ENCODE measurements at regions not wholly inside any gene's neighbourhood (a gene's known extent, or its start where the extent isn't known, plus 50 kb on each side); places are given as distances from the start of the nearest gene placed in this dataset.

DNA sequence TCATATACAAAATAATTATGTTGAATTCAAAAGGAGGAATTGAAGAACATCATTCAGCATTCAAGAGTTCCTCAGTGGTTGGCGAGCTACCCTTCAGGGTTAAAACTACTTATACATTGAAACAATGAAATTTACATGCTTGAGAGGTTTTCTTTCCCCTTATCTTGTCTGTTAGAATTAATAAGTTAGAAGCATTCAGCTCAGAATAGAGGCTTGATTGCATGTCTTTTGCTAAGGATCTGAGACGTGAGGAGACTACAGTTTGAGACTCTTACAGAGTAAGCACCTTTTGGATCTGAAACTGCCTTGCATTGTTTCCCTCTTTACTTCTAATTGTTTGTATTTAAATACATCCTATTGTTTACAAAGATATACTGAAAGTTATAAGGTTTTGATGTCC lies 157.6 kb downstream of the NSUN3 start:
- no peaks in the 10 kb centered on the region for H3K9me3 ChIP-seq (ENCODE audit: low read depth, low read length, poor library complexity, severe bottlenecking)
- H3K4me1 ChIP-seq (ENCODE audit: insufficient read depth, low read length, poor library complexity, severe bottlenecking): peaks cover 5% of the 10 kb centered on the region
- intact Hi-C loops (cut with micrococcal nuclease; ENCODE audit: unreplicated experiment): no loop called here
- H3K4me3 ChIP-seq (ENCODE audit: low read depth, low read length, poor library complexity, severe bottlenecking): no peak overlapping the region
- CTCF ChIA-PET: no interaction called here
- POLR2A ChIA-PET (ENCODE audit: low non-redundant PET): no interaction called here
- no peak overlapping the region for H3K27ac ChIP-seq (ENCODE audit: low read depth, low read length, poor library complexity, severe bottlenecking)
- H3K27me3 ChIP-seq (replicated peaks; ENCODE audit: insufficient read depth, low read depth, low read length, poor library complexity): no peaks in the 10 kb centered on the region
- no peak for DNase-seq (ENCODE audit: low spot score)
- no peak for TF ChIP-seq EZH2 (IDR thresholded peaks at IDR 0.05; ENCODE audit: borderline replicate concordance, low read depth, low read length, poor library complexity, severe bottlenecking)
- TF ChIP-seq, protein P1, sequence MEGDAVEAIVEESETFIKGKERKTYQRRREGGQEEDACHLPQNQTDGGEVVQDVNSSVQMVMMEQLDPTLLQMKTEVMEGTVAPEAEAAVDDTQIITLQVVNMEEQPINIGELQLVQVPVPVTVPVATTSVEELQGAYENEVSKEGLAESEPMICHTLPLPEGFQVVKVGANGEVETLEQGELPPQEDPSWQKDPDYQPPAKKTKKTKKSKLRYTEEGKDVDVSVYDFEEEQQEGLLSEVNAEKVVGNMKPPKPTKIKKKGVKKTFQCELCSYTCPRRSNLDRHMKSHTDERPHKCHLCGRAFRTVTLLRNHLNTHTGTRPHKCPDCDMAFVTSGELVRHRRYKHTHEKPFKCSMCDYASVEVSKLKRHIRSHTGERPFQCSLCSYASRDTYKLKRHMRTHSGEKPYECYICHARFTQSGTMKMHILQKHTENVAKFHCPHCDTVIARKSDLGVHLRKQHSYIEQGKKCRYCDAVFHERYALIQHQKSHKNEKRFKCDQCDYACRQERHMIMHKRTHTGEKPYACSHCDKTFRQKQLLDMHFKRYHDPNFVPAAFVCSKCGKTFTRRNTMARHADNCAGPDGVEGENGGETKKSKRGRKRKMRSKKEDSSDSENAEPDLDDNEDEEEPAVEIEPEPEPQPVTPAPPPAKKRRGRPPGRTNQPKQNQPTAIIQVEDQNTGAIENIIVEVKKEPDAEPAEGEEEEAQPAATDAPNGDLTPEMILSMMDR (conservative IDR thresholded peaks at IDR 0.05; ENCODE audit: low read depth, low read length): no peak
- H3K36me3 ChIP-seq (ENCODE audit: insufficient read depth, low read length, poor library complexity, severe bottlenecking): no peaks in the 10 kb centered on the region
- no TSS peak for BruUV-seq (replicated peaks)

DNA sequence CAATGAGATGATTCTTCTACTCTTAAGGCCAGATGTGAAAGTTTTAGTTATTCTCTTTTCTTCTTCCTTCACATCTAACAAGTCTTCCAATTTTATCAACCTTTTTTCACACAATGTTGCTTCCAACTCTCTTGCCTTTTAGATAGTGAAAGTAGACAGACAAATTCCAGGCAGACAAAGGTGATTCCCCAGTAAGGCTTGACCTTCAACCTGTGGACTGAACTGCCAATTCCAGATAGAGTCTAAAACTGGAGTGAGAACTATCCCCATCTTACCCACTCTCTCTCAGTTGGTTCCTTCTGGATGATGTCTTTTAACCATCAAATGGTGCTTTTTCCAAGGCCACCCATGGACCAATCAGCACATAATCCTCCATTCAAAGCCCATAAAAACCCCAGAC lies 159.0 kb downstream of the NSUN3 start:
- H3K4me3 ChIP-seq (ENCODE audit: low read depth, low read length, poor library complexity, severe bottlenecking): no peak overlapping the region
- ChIA-PET CTCF (no interaction called here), POLR2A (ENCODE audit: low non-redundant PET) (no interaction called here)
- DNase-seq (ENCODE audit: low spot score): no peak
- TF ChIP-seq EZH2 (IDR thresholded peaks at IDR 0.05; ENCODE audit: borderline replicate concordance, low read depth, low read length, poor library complexity, severe bottlenecking): no peak
- TF ChIP-seq, protein P1 (conservative IDR thresholded peaks at IDR 0.05; ENCODE audit: low read depth, low read length): no peak
- no TSS peak for BruUV-seq (replicated peaks)
- H3K4me1 ChIP-seq (ENCODE audit: insufficient read depth, low read length, poor library complexity, severe bottlenecking): peaks cover 16% of the 10 kb centered on the region
- H3K27ac ChIP-seq (ENCODE audit: low read depth, low read length, poor library complexity, severe bottlenecking): no peak overlapping the region
- H3K36me3 ChIP-seq (ENCODE audit: insufficient read depth, low read length, poor library complexity, severe bottlenecking): no peaks in the 10 kb centered on the region
- no peaks in the 10 kb centered on the region for H3K9me3 ChIP-seq (ENCODE audit: low read depth, low read length, poor library complexity, severe bottlenecking)
- H3K27me3 ChIP-seq (replicated peaks; ENCODE audit: insufficient read depth, low read depth, low read length, poor library complexity): no peaks in the 10 kb centered on the region
- intact Hi-C loops (cut with micrococcal nuclease; ENCODE audit: unreplicated experiment): no loop called here

DNA sequence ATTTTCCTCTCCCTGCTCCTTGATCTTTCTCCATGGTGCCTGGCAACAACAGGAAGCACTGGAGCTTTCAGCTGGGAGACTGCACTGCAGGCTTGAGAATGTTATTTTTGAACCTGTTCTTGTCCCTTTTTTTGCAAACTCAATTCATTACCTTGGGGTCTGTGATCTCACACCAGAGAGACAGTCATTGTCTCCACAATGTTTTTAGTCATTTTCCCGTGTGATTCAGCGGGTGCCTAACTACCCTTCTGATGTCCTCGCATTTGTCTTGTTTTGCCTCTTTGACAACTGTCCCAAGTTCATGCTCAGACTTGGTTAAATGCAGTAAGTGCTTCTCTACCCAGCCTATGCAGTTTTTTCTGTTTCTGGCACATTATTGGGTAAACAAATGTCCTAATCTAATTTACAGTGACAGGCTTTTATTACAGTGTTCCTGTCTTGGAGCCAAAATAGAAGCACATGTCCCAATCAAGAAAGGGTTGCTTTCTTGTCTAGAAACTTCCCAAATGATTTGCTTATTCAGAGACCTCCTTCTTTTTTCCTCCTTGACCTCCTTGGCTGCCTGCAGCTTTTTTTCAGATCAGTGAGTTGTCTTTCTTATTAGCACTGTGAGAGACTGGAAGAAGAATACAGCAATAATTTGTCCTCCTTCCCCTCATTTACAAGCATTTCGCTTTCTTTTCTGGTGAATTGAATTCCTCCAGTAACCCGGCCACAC lies 162.4 kb downstream of the NSUN3 start:
- CTCF ChIA-PET: no interaction called here
- H3K27ac ChIP-seq (ENCODE audit: low read depth, low read length, poor library complexity, severe bottlenecking): no peak overlapping the region

More for the DNA sequence above, 162.4 kb downstream of the NSUN3 start:
- intact Hi-C loops (cut with micrococcal nuclease; ENCODE audit: unreplicated experiment): no loop called here
- no peaks in the 10 kb centered on the region for H3K36me3 ChIP-seq (ENCODE audit: insufficient read depth, low read length, poor library complexity, severe bottlenecking)
- H3K4me3 ChIP-seq (ENCODE audit: low read depth, low read length, poor library complexity, severe bottlenecking): no peak overlapping the region
- no peaks in the 10 kb centered on the region for H3K27me3 ChIP-seq (replicated peaks; ENCODE audit: insufficient read depth, low read depth, low read length, poor library complexity)
- POLR2A ChIA-PET (ENCODE audit: low non-redundant PET): no interaction called here
- no TSS peak for BruUV-seq (replicated peaks)
- DNase-seq (ENCODE audit: low spot score): no peak
- no peaks in the 10 kb centered on the region for H3K9me3 ChIP-seq (ENCODE audit: low read depth, low read length, poor library complexity, severe bottlenecking)
- TF ChIP-seq, protein P1 (conservative IDR thresholded peaks at IDR 0.05; ENCODE audit: low read depth, low read length): no peak
- no peak for TF ChIP-seq EZH2 (IDR thresholded peaks at IDR 0.05; ENCODE audit: borderline replicate concordance, low read depth, low read length, poor library complexity, severe bottlenecking)
- H3K4me1 ChIP-seq (ENCODE audit: insufficient read depth, low read length, poor library complexity, severe bottlenecking): peaks cover 23% of the 10 kb centered on the region

Data from A673 (cell line).